ENCODE measurements at regions not wholly inside any gene's neighbourhood (a gene's known extent, or its start where the extent isn't known, plus 50 kb on each side); places are given as distances from the start of the nearest gene placed in this dataset.

- Histone ChIP-seq H3K4me1 (ENCODE audit: insufficient read depth) (peaks cover 24% of the 10 kb centered on the region), H3K27ac (no peak overlapping the region), H3K9me3 (ENCODE audit: low read depth) (no peaks in the 10 kb centered on the region), H3K79me2 (ENCODE audit: insufficient read depth) (no peaks in the 10 kb centered on the region), H4K20me1 (ENCODE audit: insufficient read depth) (no peaks in the 10 kb centered on the region), H3K36me3 (ENCODE audit: low read depth) (no peaks in the 10 kb centered on the region), H3K9ac (no peak overlapping the region), H3K4me3 (no peak overlapping the region), H3F3A (ENCODE audit: insufficient read depth) (peaks cover 24% of the 10 kb centered on the region), H3K27me3 (replicated peaks; ENCODE audit: insufficient read depth) (peaks cover 34% of the 10 kb centered on the region), H3K4me2 (ENCODE audit: unreplicated experiment) (no peak overlapping the region), H2AFZ (no peak overlapping the region), H3K9me2 (ENCODE audit: insufficient read depth) (no peaks in the 10 kb centered on the region)
- DNase-seq = peak; percentile 26
- TF ChIP-seq EZH2phosphoT487 (IDR thresholded peaks at IDR 0.05; ENCODE audit: insufficient read depth, low read depth) = no peak
- no peak for TF ChIP-seq EZH2 (IDR thresholded peaks at IDR 0.05; ENCODE audit: insufficient read depth, poor library complexity, severe bottlenecking)
- WGBS, 2 experiments (ENCODE audit: low coverage in 1 of 2, low lambda C conversion rate in 2 of 2, missing lambda C conversion rate in 2 of 2) = 61 to 64% methylated on average over 7 of the region's 7 CpGs
- in situ Hi-C loops (cut with MboI) = no loop called here
These were observed 160.2 kb downstream of the DAD1 start for GRCh38 chr14:22428700-22429291.

- TF ChIP-seq EZH2 (IDR thresholded peaks at IDR 0.05; ENCODE audit: insufficient read depth, poor library complexity, severe bottlenecking) (no peak), EZH2phosphoT487 (IDR thresholded peaks at IDR 0.05; ENCODE audit: insufficient read depth, low read depth) (no peak)
- Histone ChIP-seq H3K4me2 (ENCODE audit: unreplicated experiment) (peak overlapping the region; percentile 99), H3K79me2 (ENCODE audit: insufficient read depth) (no peaks in the 10 kb centered on the region), H3F3A (ENCODE audit: insufficient read depth) (peaks cover 16% of the 10 kb centered on the region), H3K4me3 (peak overlapping the region; percentile 66), H4K20me1 (ENCODE audit: insufficient read depth) (no peaks in the 10 kb centered on the region), H2AFZ (peak overlapping the region; percentile 69), H3K9ac (peak overlapping the region; percentile 39), H3K9me2 (ENCODE audit: insufficient read depth) (no peaks in the 10 kb centered on the region), H3K9me3 (ENCODE audit: low read depth) (no peaks in the 10 kb centered on the region), H3K4me1 (ENCODE audit: insufficient read depth) (peaks cover 17% of the 10 kb centered on the region), H3K27me3 (replicated peaks; ENCODE audit: insufficient read depth) (peaks cover 34% of the 10 kb centered on the region), H3K36me3 (ENCODE audit: low read depth) (no peaks in the 10 kb centered on the region), H3K27ac (peak overlapping the region; percentile 44; the same call in 1 of the 2 replicates)
- 2 to 3% methylated on average over 9 of the region's 9 CpGs for WGBS, 2 experiments (ENCODE audit: low coverage in 1 of 2, low lambda C conversion rate in 2 of 2, missing lambda C conversion rate in 2 of 2)
- peak; percentile 87 for DNase-seq
- in situ Hi-C loops (cut with MboI) = no loop called here
These were observed 161.2 kb downstream of the DAD1 start for GRCh38 chr14:22427771-22428231.

- Histone ChIP-seq H3K4me3 (no peak overlapping the region), H3K9me2 (ENCODE audit: insufficient read depth) (no peaks in the 10 kb centered on the region), H3K9ac (no peak overlapping the region), H3K36me3 (ENCODE audit: low read depth) (no peaks in the 10 kb centered on the region), H2AFZ (no peak overlapping the region), H3K9me3 (ENCODE audit: low read depth) (no peaks in the 10 kb centered on the region), H3F3A (ENCODE audit: insufficient read depth) (peaks cover 15% of the 10 kb centered on the region), H3K4me2 (ENCODE audit: unreplicated experiment) (no peak overlapping the region), H3K4me1 (ENCODE audit: insufficient read depth) (peaks cover 13% of the 10 kb centered on the region), H3K79me2 (ENCODE audit: insufficient read depth) (no peaks in the 10 kb centered on the region), H3K27me3 (replicated peaks; ENCODE audit: insufficient read depth) (peaks cover 43% of the 10 kb centered on the region), H3K27ac (no peak overlapping the region), H4K20me1 (ENCODE audit: insufficient read depth) (no peaks in the 10 kb centered on the region)
- WGBS, 2 experiments (ENCODE audit: low coverage in 1 of 2, low lambda C conversion rate in 2 of 2, missing lambda C conversion rate in 2 of 2) = 90 to 92% methylated on average over 7 of the region's 7 CpGs
- in situ Hi-C loops (cut with MboI) = no loop called here
- TF ChIP-seq EZH2phosphoT487 (IDR thresholded peaks at IDR 0.05; ENCODE audit: insufficient read depth, low read depth) (no peak), EZH2 (IDR thresholded peaks at IDR 0.05; ENCODE audit: insufficient read depth, poor library complexity, severe bottlenecking) (no peak)
- no peak for DNase-seq
These were observed 162.3 kb downstream of the DAD1 start for GRCh38 chr14:22426711-22427110.

GRCh38 chr14:22423958-22424357, 165.1 kb downstream of the DAD1 start:
- H3K9me2 ChIP-seq (ENCODE audit: insufficient read depth) = no peaks in the 10 kb centered on the region
- no peaks in the 10 kb centered on the region for H3K36me3 ChIP-seq (ENCODE audit: low read depth)
- no peak overlapping the region for H3K4me3 ChIP-seq
- H3K27ac ChIP-seq = no peak overlapping the region
- H3K27me3 ChIP-seq (replicated peaks; ENCODE audit: insufficient read depth) = peaks cover 53% of the 10 kb centered on the region
- H3K4me2 ChIP-seq (ENCODE audit: unreplicated experiment) = no peak overlapping the region
- peaks cover 15% of the 10 kb centered on the region for H3F3A ChIP-seq (ENCODE audit: insufficient read depth)
- TF ChIP-seq EZH2 (IDR thresholded peaks at IDR 0.05; ENCODE audit: insufficient read depth, poor library complexity, severe bottlenecking) = no peak
- no peak for TF ChIP-seq EZH2phosphoT487 (IDR thresholded peaks at IDR 0.05; ENCODE audit: insufficient read depth, low read depth)
- H3K79me2 ChIP-seq (ENCODE audit: insufficient read depth) = no peaks in the 10 kb centered on the region
- H3K4me1 ChIP-seq (ENCODE audit: insufficient read depth) = peaks cover 13% of the 10 kb centered on the region
- H3K9me3 ChIP-seq (ENCODE audit: low read depth) = no peaks in the 10 kb centered on the region
- no peaks in the 10 kb centered on the region for H4K20me1 ChIP-seq (ENCODE audit: insufficient read depth)
- no peak overlapping the region for H2AFZ ChIP-seq
- 45 to 50% methylated on average over 4 of the region's 4 CpGs for WGBS, 2 experiments (ENCODE audit: low coverage in 1 of 2, low lambda C conversion rate in 2 of 2, missing lambda C conversion rate in 2 of 2)
- in situ Hi-C loops (cut with MboI) = no loop called here
- H3K9ac ChIP-seq = no peak overlapping the region
- DNase-seq = no peak

All from GM23248 (cell line).